ENCODE measurements at regions not wholly inside any gene's neighbourhood (a gene's known extent, or its start where the extent isn't known, plus 50 kb on each side); places are given as distances from the start of the nearest gene placed in this dataset.

- TF ChIP-seq ZNF462 (CRISPR knock-in tag; IDR thresholded peaks at IDR 0.05) (no peak), EZH2 (IDR thresholded peaks at IDR 0.05; ENCODE audit: low read depth, unreplicated experiment) (no peak), NANOG (IDR thresholded peaks at IDR 0.05; ENCODE audit: borderline replicate concordance) (no peak), EZH2phosphoT487 (IDR thresholded peaks at IDR 0.05; ENCODE audit: unreplicated experiment) (no peak), JUNB (IDR thresholded peaks at IDR 0.05; ENCODE audit: unreplicated experiment) (no peak), ETS1 (IDR thresholded peaks at IDR 0.05) (no peak), ZNF331 (CRISPR knock-in tag; IDR thresholded peaks at IDR 0.05; ENCODE audit: low read depth) (no peak), ZNF114 (CRISPR knock-in tag; IDR thresholded peaks at IDR 0.05) (no peak), CREB1 (CRISPR knock-in tag; IDR thresholded peaks at IDR 0.05; ENCODE audit: low read depth) (no peak), REST (IDR thresholded peaks at IDR 0.05; ENCODE audit: unreplicated experiment) (no peak), STAT1 (IDR thresholded peaks at IDR 0.05; ENCODE audit: unreplicated experiment) (no peak)
These were observed 106.2 kb downstream of the KCNF1 start (continued) for GRCh38 chr2:11017921-11018320.

Measured in GM23338 (cell line).